Caco-2 (cell line): ENCODE measurements at regions not wholly inside any gene's neighbourhood (a gene's known extent, or its start where the extent isn't known, plus 50 kb on each side); places are given as distances from the start of the nearest gene placed in this dataset.

ENCODE experiments used
- BruUV-seq: library from RNA; stranded (reverse); fragments of 400-500 nt; replicated peaks from 2 replicates; lab custom pipeline; 2021; lab: Mats Ljungman, UMichigan
- CTCF ChIA-PET: fragments of 300-600 bp; sonication (Branson Sonifier 250); formaldehyde crosslinking; loops from one replicate; lab custom pipeline; 2022; ENCODE audit warnings: antibody characterized with exemption; lab: Charles Lee
- POLR2A ChIA-PET: fragments of 300-600 bp; sonication (Branson Sonifier 250); formaldehyde crosslinking; loops from one replicate; lab custom pipeline; 2022; ENCODE audit warnings: antibody characterized with exemption; lab: Charles Lee
- DNase-seq, 2 experiments: peaks; one replicate each; pipeline versions ENCODE4 v3.0.0 to v3.0.0-alpha.2; 2020 to 2022
- H3K27me3 ChIP-seq: replicated peaks from 2 replicates; pipeline ENCODE4 v1.6.0; 2011; ENCODE audit warnings: low read length; ENCODE audit not compliant: control insufficient read depth, insufficient read depth
- H3K36me3 ChIP-seq: 2 replicates; pipeline ENCODE4 v1.5.1; 2011; ENCODE audit warnings: low read length; ENCODE audit not compliant: control insufficient read depth, insufficient read depth
- H3K4me1 ChIP-seq: fragments of 250-450 bp; sonication (Bioruptor Pico); 2 replicates; pipeline ENCODE4 v1.5.1; 2020; ENCODE audit warnings: mild to moderate bottlenecking
- H3K4me3 ChIP-seq: 2 replicates; pipeline ENCODE4 v1.5.1; 2011; ENCODE audit warnings: low read depth, mild to moderate bottlenecking, control low read depth, low read length
- H3K9me3 ChIP-seq: fragments of 250-450 bp; sonication (Bioruptor Pico); 2 replicates; pipeline ENCODE4 v1.5.1; 2020; ENCODE audit warnings: mild to moderate bottlenecking, moderate library complexity
- H3K27ac Mint-ChIP-seq: one replicate; pipeline ENCODE4 v1.8.0; 2022; ENCODE audit warnings: mixed read lengths; ENCODE audit not compliant: unreplicated experiment
- H3K27me3 Mint-ChIP-seq: one replicate; pipeline ENCODE4 v1.8.0; 2022; ENCODE audit warnings: mixed read lengths; ENCODE audit not compliant: insufficient read depth, unreplicated experiment
- H3K36me3 Mint-ChIP-seq: one replicate; pipeline ENCODE4 v1.8.0; 2022; ENCODE audit warnings: mild to moderate bottlenecking, mixed read lengths; ENCODE audit not compliant: insufficient read depth, unreplicated experiment
- H3K4me1 Mint-ChIP-seq: one replicate; pipeline ENCODE4 v1.8.0; 2022; ENCODE audit warnings: low read depth, mixed read lengths; ENCODE audit not compliant: unreplicated experiment
- H3K4me3 Mint-ChIP-seq: one replicate; pipeline ENCODE4 v1.8.0; 2022; ENCODE audit warnings: mild to moderate bottlenecking, moderate library complexity, mixed read lengths; ENCODE audit not compliant: unreplicated experiment
- H3K9me3 Mint-ChIP-seq: one replicate; pipeline ENCODE4 v1.8.0; 2022; ENCODE audit warnings: mixed read lengths; ENCODE audit not compliant: unreplicated experiment
- intact Hi-C: fragments of 100-400 bp; cut with micrococcal nuclease; formaldehyde crosslinking; loops from one replicate; pipeline ENCODE4 v1.10.0; 2022; ENCODE audit not compliant: unreplicated experiment
- TF ChIP-seq, protein P1 (sequence below), 2 experiments: fragments of 200-600 bp in 1 of 2; IDR thresholded peaks; 1 replicate in 1 of 2; 2 replicates in 1 of 2; pipeline versions ENCODE4 v1.5.1 to v1.8.0; 2011 to 2022; ENCODE audit warnings: antibody characterized with exemption in 1 of 2, control low read depth in 1 of 2, inconsistent platforms in 1 of 2, low read depth in 1 of 2, low read length in 1 of 2, mild to moderate bottlenecking in 1 of 2, moderate library complexity in 1 of 2; ENCODE audit not compliant: insufficient read depth in 1 of 2, severe bottlenecking in 1 of 2, unreplicated experiment in 1 of 2

DNA sequence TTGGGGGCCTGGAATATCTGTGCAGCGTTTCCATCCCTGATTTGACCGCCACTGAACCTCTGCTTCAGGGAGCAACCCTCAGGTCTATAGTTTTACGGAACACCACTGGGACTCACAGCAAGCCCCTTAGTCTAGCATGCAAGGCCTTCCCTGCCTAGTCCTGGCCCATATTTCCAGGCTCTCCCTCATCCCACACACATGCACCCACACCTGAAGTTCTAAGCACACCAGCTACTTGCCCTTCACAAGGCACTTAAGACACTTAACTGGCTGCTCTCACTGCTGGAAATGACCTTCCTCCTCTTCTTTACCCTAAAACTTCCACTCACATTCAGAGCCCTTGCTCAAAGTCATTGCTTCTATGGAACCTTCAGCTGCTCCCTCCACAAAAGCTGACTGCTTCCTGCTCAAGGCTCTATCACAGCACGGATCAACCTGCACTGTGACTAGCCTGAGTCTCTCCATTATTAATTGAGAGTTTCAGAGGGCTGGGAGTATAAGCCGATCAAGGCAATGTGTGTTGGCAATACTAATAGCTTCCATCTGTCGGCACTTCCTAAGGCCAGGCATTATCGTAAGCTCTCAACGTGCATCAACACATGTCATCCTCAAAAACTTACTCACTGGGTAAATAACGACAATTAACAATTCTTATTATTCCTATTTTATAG, 84.3 kb downstream of the RRAGC start:
- Mint-ChIP-seq H3K4me1 (no peaks in the 10 kb centered on the region), H3K27me3 (peaks cover 6% of the 10 kb centered on the region), H3K4me3 (no peak overlapping the region), H3K27ac (no peak overlapping the region), H3K36me3 (no peaks in the 10 kb centered on the region), H3K9me3 (no peaks in the 10 kb centered on the region)
- H3K4me3 ChIP-seq, result no peak overlapping the region
- DNase-seq, result no peak
- H3K4me1 ChIP-seq, result no peaks in the 10 kb centered on the region
- H3K27me3 ChIP-seq, result no peaks in the 10 kb centered on the region
- intact Hi-C loops, result no loop called here
- ChIA-PET POLR2A (no interaction called here), CTCF (no interaction called here)
- no peaks in the 10 kb centered on the region for H3K9me3 ChIP-seq
- H3K36me3 ChIP-seq, result no peaks in the 10 kb centered on the region
- TF ChIP-seq, protein P1, sequence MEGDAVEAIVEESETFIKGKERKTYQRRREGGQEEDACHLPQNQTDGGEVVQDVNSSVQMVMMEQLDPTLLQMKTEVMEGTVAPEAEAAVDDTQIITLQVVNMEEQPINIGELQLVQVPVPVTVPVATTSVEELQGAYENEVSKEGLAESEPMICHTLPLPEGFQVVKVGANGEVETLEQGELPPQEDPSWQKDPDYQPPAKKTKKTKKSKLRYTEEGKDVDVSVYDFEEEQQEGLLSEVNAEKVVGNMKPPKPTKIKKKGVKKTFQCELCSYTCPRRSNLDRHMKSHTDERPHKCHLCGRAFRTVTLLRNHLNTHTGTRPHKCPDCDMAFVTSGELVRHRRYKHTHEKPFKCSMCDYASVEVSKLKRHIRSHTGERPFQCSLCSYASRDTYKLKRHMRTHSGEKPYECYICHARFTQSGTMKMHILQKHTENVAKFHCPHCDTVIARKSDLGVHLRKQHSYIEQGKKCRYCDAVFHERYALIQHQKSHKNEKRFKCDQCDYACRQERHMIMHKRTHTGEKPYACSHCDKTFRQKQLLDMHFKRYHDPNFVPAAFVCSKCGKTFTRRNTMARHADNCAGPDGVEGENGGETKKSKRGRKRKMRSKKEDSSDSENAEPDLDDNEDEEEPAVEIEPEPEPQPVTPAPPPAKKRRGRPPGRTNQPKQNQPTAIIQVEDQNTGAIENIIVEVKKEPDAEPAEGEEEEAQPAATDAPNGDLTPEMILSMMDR (IDR thresholded peaks at IDR 0.05; ENCODE audit: insufficient read depth in 1 of 2, low read depth in 1 of 2, low read length in 1 of 2, severe bottlenecking in 1 of 2, unreplicated experiment in 1 of 2), result no peak
- BruUV-seq, result no TSS peak

DNA sequence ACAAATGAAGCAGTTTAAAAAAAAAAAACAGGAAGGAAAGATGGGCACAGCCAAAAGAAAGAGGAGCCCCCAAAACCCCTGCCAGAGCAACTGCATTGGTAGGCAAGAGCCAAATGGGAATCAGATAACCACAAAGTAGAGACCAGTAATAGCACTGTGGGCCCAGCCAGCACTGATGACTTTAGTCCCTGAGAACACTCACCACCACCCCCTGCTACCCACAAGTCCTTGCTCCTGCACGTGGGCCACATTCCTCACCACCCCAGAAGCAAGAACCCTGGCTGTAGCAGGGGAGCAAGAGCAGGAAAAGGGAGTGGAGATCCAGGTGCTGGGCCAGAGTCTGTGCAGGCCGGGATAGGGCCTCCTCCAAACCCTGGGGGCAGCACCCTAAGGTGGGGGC, 86.1 kb downstream of the RRAGC start:
- H3K9me3 Mint-ChIP-seq, result no peaks in the 10 kb centered on the region
- Histone ChIP-seq H3K36me3 (no peaks in the 10 kb centered on the region), H3K9me3 (no peaks in the 10 kb centered on the region), H3K4me3 (no peak overlapping the region), H3K27me3 (no peaks in the 10 kb centered on the region), H3K4me1 (no peaks in the 10 kb centered on the region)
- no peak overlapping the region for H3K27ac Mint-ChIP-seq
- no TSS peak for BruUV-seq
- TF ChIP-seq, protein P1 (IDR thresholded peaks at IDR 0.05; ENCODE audit: insufficient read depth in 1 of 2, low read depth in 1 of 2, low read length in 1 of 2, severe bottlenecking in 1 of 2, unreplicated experiment in 1 of 2), result no peak
- no peaks in the 10 kb centered on the region for H3K4me1 Mint-ChIP-seq
- peaks cover 6% of the 10 kb centered on the region for H3K27me3 Mint-ChIP-seq
- no peak overlapping the region for H3K4me3 Mint-ChIP-seq
- intact Hi-C loops, result no loop called here
- DNase-seq, result no peak
- ChIA-PET POLR2A (no interaction called here), CTCF (no interaction called here)
- no peaks in the 10 kb centered on the region for H3K36me3 Mint-ChIP-seq

DNA sequence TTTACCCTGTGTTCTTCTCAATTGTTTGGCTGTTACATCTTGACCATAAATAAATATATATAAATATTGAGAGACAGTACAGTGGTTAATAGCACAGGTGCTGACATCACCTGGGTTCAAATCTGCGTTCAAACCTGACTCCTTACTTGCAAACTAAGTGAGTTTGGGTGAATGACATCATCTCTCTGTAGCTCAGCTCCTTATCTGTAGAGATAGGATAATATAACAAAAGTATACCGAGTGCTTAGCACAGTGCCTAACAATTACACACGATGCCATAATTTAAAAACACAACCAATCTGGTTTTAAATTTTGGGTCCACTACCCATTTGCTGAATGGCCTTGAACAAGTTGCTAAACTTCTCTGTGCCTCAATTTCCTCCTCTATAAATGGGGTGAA, 86.6 kb downstream of the RRAGC start:
- Histone ChIP-seq H3K27me3 (no peaks in the 10 kb centered on the region), H3K4me1 (no peaks in the 10 kb centered on the region), H3K9me3 (no peaks in the 10 kb centered on the region), H3K36me3 (no peaks in the 10 kb centered on the region), H3K4me3 (no peak overlapping the region)
- H3K27me3 Mint-ChIP-seq, result peaks cover 10% of the 10 kb centered on the region
- CTCF ChIA-PET, result no interaction called here
- no peak overlapping the region for H3K27ac Mint-ChIP-seq
- intact Hi-C loops, result no loop called here
- H3K4me3 Mint-ChIP-seq, result no peak overlapping the region
- TF ChIP-seq, protein P1 (IDR thresholded peaks at IDR 0.05; ENCODE audit: insufficient read depth in 1 of 2, low read depth in 1 of 2, low read length in 1 of 2, severe bottlenecking in 1 of 2, unreplicated experiment in 1 of 2), result no peak
- H3K36me3 Mint-ChIP-seq, result no peaks in the 10 kb centered on the region
- H3K4me1 Mint-ChIP-seq, result no peaks in the 10 kb centered on the region
- H3K9me3 Mint-ChIP-seq, result no peaks in the 10 kb centered on the region
- POLR2A ChIA-PET, result no interaction called here
- BruUV-seq, result no TSS peak
- DNase-seq, result no peak
